GM21515 (cell line): ENCODE measurements at regions not wholly inside any gene's neighbourhood (a gene's known extent, or its start where the extent isn't known, plus 50 kb on each side); places are given as distances from the start of the nearest gene placed in this dataset.

Source experiments
- ATAC-seq: cut with Tn5 transposase; IDR thresholded peaks from one replicate; pipeline ENCODE4 v1.9.1; 2021; ENCODE audit not compliant: unreplicated experiment

DNA sequence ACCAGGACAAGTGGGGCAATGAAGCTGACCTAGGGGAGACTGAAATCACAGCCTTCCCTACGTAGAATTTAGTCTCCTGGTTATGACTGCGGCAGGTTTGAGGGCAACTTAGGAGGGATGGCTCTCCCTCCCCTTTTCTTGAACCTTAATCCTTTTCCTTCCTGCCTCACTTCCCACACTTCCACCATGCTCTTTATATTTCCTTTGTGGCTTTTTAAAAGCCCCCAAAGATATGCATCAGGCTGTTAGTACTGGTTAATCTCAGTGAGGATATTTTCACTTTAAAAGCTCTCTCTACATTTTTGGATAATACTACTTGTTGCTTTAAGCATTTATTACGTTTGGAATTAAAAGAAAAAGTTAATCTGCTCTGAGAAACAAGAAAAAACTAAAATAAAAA, 339.2 kb downstream of the SOX2 start:
- ATAC-seq: no peak

- no peak for ATAC-seq
Measured at GRCh38 chr3:182052332-182052731, 340.6 kb downstream of the SOX2 start.

DNA sequence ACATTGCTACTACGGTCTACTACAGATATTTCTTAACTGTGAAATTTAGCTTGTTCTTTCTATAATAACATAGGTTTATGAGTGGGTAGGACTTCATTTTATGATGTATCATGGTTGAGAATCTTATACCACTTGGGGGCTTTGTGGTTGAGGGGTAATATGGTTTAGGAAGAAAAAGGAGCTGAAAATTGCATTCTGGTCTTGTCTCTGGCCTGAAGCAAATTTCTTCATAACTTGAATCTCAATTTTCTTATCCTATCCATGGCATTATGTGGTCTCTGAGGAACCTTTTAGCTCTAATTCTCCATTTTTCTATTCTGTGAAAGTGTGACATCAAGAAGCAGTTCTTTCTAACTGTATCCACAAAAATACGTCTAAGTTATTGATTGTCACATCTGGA, 341.0 kb downstream of the SOX2 start:
- ATAC-seq: no peak

DNA sequence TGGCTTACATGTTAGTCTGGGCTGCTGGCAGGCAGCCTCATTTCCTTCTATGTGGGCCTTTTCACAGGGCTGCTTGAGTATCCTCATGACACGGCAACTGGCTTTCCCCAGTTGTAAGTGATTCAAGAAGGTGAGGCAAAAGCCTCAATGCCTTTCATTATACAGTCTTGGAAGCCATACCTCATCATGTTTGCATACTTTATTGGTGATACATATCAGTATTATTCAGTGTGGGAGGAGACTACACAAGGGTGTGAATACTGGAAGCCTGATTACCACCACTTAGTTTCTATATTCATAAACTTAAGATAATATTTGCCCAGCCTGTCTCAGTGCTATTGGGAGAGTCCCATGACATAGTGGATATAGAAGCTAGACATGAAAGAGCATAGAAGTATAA, 346.8 kb downstream of the SOX2 start:
- no peak for ATAC-seq

GRCh38 chr3:182063742-182064141, 352.0 kb downstream of the SOX2 start:
- no peak for ATAC-seq

DNA sequence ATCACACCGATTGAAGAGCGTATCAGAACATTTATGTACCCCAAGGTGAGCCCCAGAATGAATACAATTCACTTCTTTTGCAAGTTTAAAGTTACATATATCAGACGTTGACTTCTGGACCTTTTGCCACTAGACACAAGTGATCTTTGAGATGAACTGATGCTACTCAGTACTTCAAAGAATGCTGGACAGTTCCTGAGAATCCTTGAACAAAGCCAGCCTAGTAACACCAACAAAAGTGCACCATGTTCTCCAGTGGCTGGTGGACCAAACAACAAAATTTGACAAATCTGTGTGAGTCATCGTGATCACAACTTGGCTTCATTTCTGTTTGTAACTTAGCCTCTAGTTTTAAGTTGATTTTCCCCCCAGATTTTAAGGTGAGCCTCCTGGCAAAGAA, 355.7 kb downstream of the SOX2 start:
- no peak for ATAC-seq

DNA sequence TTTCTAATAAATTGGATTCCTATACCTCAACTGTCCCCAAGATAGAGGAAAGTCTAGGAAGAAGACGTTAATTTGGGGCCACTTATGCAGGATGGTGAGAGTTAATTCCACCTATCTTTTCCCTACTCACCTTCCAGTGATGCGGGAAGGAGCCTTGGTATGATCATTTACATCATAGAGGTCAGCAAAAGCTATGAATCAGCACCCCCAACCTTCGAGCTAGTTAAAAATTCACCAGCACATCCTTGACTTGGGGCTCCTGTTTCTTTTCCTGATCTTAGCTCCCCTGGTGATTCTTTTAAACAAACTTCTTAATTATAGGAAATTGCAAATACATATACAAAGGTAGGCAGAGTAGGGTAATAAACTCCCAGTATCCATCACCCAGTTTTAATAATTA, 366.6 kb downstream of the SOX2 start:
- no peak for ATAC-seq

DNA sequence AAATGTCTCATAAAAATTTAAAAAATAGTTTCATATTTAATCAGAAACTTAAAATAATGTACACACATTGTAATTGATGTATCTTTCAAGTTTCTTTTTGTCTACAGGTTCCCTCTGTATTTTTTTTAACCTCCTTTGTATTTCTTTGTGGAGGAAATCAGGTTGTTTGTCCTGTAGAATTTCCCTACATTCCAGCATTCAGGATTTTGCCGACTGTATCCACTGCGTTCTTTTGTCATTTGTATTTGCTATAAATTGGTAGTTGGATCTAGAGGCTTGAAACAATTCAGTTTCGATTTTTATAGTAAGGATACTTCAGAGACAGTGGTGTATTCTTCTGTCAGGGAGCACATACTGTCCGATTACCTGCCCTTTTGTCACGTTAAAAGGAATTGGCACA, 367.2 kb downstream of the SOX2 start:
- ATAC-seq: no peak

DNA sequence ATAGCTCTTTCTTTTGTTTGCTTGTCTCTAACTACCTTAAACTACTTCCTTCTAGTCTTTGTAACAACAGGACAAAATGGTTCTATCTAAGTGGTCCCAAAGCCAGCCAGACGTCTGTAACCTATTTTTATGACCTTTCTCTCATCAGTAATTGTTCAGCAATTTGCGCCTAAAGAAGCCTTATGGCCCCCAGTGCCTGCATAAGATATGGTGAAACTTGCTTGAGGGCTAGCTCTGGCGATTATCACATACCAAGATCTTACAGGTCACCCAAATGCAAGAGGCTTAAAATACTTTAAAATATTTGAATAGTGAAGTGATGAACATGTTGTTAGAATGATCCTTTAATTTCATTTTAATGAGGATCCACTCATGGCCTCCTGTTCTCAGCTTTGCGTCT, 369.4 kb downstream of the SOX2 start:
- no peak for ATAC-seq

GRCh38 chr3:182083112-182083511, 371.4 kb downstream of the SOX2 start:
- ATAC-seq: no peak

DNA sequence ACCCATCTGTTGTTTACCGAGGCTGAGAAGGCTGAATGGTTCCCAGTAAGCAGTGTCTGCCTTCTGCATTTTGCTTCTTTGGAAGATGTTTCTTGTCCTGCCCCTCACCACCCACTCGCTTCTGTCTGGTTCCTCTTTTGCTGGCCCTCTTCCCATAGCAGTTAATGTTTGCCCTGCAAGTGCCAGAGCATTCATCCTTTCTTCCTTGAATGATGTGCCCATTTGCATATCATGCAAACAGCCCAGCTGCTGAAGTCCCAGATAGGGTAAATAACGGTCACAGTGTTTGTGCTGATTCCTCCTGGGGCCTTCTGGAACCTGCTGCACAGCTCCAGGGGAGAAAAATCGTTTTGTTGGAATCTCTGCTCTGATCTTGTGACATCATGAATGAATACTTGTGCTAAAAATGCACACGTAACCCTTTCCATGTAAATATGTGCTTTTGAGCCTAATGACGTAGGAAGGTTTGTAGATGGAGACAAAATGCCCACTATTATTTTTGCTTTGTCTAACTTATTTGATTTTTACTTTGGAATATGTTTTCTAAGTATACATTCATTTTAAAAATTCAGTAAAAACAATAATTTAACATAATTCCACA, 381.0 kb downstream of the SOX2 start:
- ATAC-seq: no peak

DNA sequence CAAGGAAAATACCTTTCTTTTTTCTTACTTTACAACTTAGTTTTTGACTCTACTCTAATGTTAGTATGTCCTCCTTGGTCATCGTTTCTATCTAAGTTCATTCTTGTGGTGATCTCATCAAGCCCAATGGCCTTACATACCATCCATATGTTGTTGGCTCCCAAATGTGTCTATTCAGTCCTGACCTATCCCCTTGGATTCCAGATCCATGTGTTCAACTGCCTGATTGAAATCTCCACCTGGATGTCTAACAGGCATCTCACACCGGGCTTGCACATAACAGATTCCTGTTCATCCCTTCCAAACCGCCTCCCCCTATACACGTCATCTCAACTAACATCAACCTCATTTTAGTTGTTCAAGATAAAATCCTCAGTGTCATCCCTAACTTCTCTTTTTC, 382.6 kb downstream of the SOX2 start:
- ATAC-seq: no peak

DNA sequence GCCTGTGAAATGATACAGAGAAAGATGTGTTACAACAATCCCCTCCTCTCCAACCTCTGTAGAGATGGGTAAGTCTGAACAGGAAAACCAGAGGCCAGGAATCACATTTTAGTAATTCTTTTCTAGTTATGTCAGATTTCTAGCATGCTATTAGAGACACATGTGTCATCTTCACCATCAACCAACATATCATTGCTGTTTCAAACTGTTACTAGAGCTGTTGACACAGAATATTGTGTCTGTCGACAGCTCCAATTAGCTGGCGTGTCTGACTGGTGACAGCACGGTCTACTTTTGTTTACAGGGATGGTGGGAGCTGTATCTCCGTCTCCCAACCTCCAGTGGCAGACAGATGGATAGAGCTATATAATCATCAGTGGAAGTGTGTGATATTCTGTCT, 393.2 kb downstream of the SOX2 start:
- ATAC-seq: no peak

- no peak for ATAC-seq
Measured at GRCh38 chr3:182105875-182106274, 394.1 kb downstream of the SOX2 start.

GRCh38 chr3:182108371-182108770, 396.6 kb downstream of the SOX2 start:
- ATAC-seq: no peak

DNA sequence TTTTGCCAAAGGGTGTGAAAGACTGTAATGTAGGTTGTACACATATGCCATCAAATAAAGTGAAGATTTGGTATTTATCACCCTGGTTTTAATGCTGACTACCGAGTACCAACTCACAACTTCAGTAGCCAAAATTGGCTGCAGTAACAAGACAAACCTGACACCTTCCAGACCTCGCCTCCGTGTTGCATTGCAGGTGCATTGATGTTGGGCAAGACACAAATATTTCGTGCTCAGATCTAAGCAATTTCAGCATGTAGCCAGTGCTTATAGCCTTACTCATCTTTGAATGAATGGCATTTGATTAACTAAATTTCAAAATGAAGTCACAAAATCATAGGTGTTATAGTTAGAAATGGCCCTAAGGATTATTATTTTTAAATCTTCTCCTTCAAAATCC, 400.2 kb downstream of the SOX2 start:
- no peak for ATAC-seq

GRCh38 chr3:182115328-182116015, 403.7 kb downstream of the SOX2 start:
- no peak for ATAC-seq

- ATAC-seq: no peak
Measured at GRCh38 chr3:182116386-182116785, 404.7 kb downstream of the SOX2 start.

DNA sequence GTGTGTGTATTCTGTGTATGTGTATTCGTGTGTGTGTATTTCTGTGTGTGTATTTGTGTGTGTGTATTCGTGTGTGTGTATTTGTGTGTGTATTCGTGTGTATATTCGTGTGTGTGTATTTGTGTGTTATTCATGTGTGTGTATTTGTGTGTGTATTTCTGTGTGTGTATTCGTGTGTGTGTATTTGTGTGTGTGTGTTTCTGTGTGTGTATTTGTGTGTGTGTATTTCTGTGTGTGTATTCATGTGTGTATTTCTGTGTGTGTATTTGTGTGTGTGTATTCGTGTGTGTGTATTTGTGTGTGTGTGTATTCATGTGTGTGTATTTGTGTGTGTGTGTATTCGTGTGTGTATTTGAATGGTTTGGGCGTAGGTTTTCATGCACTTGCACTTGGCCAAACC, 405.4 kb downstream of the SOX2 start:
- no peak for ATAC-seq

DNA sequence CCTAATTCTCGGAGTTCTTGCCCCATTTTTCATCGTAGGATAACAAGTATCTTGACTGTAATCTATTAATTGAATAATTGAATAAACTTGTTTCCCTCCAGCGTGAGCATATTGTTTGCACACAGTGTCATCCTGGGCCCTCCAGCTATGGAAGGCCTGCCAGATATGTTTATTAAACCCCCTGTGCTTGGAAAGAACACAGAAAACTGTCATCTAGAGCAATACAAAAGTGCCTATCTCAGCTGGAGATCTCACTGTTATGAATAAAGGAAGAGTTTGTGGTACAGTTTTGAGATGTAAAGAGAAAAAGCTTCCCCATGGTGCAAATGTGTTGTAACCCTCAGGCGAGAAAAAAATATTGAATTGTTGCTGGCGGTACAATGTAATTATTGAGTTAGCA, 405.9 kb downstream of the SOX2 start:
- no peak for ATAC-seq

DNA sequence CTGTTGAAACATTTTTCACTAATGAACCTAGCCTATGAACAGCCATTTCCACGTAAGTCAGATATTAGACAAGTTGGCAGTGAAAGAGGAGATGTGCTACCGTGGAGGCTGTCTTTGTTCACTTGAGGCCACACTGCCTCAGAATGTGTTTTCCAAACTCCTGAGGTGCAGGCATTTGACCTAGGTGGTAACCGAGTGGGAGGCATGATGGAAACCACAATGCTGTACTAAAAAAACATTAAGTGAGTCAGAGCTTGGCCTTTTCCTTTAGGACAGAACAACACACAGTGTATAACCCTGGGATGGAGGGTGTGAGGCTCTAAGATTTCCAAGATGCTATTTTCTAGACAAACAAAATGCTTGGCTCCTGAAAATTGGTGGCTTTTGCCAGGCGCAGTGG, 406.3 kb downstream of the SOX2 start:
- no peak for ATAC-seq

- ATAC-seq: no peak
Measured at GRCh38 chr3:182121401-182121800, 409.7 kb downstream of the SOX2 start.

DNA sequence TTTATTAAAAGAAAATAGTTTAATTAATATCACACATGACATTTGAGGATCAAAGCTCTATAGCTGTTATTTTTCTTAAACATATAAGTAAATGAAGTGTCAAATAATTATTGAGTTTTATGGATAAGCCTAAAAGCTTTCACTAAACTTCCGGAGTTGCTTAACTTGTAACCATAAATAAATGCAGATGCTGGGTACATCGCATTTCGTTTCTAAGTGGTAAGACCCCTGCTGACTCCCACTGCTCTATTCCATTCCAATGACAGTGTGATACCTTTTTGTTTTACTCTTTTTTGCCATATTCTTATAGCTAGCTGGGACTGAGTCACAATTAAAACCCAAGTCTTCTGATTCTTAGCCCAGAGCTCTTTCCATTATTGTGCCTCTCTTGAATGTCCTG, 411.1 kb downstream of the SOX2 start:
- ATAC-seq: no peak
